DOHH2 (cell line): ENCODE measurements at regions not wholly inside any gene's neighbourhood (a gene's known extent, or its start where the extent isn't known, plus 50 kb on each side); places are given as distances from the start of the nearest gene placed in this dataset.

Source experiments
- H3F3A ChIP-seq: fragments of 200-600 bp; sonication (generic), shearing (Covaris generic); 2 replicates; pipeline ENCODE4 v1.6.0; 2016; ENCODE audit warnings: antibody characterized with exemption, mild to moderate bottlenecking; ENCODE audit not compliant: control insufficient read depth, insufficient read depth
- H3K27ac ChIP-seq: fragments of 200-600 bp; sonication (generic); 2 replicates; pipeline ENCODE4 v1.5.1; 2014; ENCODE audit warnings: low read depth, mild to moderate bottlenecking, low read length, moderate library complexity
- H3K27me3 ChIP-seq: fragments of 200-600 bp; sonication (generic); 2 replicates; pipeline ENCODE4 v1.6.1; 2014; ENCODE audit warnings: mild to moderate bottlenecking, low read length, mixed read lengths; ENCODE audit not compliant: control insufficient read depth
- H3K36me3 ChIP-seq: fragments of 200-600 bp; sonication (generic); 2 replicates; pipeline ENCODE4 v1.6.1; 2014; ENCODE audit warnings: mild to moderate bottlenecking, low read length, moderate library complexity, mixed read lengths; ENCODE audit not compliant: control insufficient read depth
- H3K4me1 ChIP-seq: fragments of 200-600 bp; sonication (generic); 2 replicates; pipeline ENCODE4 v1.6.1; 2014; ENCODE audit warnings: mild to moderate bottlenecking, low read length, mixed read lengths; ENCODE audit not compliant: control insufficient read depth
- H3K4me2 ChIP-seq: fragments of 200-600 bp; sonication (generic); 2 replicates; pipeline ENCODE4 v1.6.0; 2014; ENCODE audit warnings: mild to moderate bottlenecking, low read length, moderate library complexity
- H3K4me3 ChIP-seq: fragments of 200-600 bp; sonication (generic); 2 replicates; pipeline ENCODE4 v1.5.1; 2014; ENCODE audit warnings: mild to moderate bottlenecking, low read length, mixed read lengths
- H3K79me2 ChIP-seq: fragments of 200-600 bp; sonication (generic); 2 replicates; pipeline ENCODE4 v1.6.1; 2014; ENCODE audit warnings: mild to moderate bottlenecking, low read length, mixed read lengths; ENCODE audit not compliant: control insufficient read depth
- H3K9me2 ChIP-seq: fragments of 200-600 bp; sonication (generic); replicated peaks from 2 replicates; pipeline ENCODE4 v1.6.1; 2014; ENCODE audit warnings: mild to moderate bottlenecking, low read length, mixed read lengths; ENCODE audit not compliant: control insufficient read depth
- H3K9me3 ChIP-seq: fragments of 200-600 bp; sonication (generic); 2 replicates; pipeline ENCODE4 v1.6.1; 2014; ENCODE audit warnings: antibody characterized with exemption, low read length, mixed read lengths; ENCODE audit not compliant: control insufficient read depth, insufficient read depth
- H4K20me1 ChIP-seq: fragments of 200-600 bp; sonication (generic); 2 replicates; pipeline ENCODE4 v1.6.0; 2014; ENCODE audit warnings: low read depth, mild to moderate bottlenecking, antibody characterized with exemption, low read length, moderate library complexity; ENCODE audit not compliant: control insufficient read depth, insufficient read depth
- EZH2phosphoT487 ChIP-seq: fragments of 200-600 bp; sonication (generic); IDR thresholded peaks from 2 replicates; pipeline ENCODE4 v1.6.1; 2017; ENCODE audit warnings: borderline replicate concordance, mild to moderate bottlenecking, antibody characterized with exemption, low read length, moderate library complexity, mixed read lengths
- TF ChIP-seq, protein P1 (sequence below): fragments of 200-600 bp; sonication (generic); IDR thresholded peaks from one replicate; pipeline ENCODE4 v1.5.1; 2014; ENCODE audit warnings: antibody characterized with exemption, mild to moderate bottlenecking, low read depth, low read length; ENCODE audit not compliant: poor library complexity, severe bottlenecking

GRCh38 chr18:43916984-43917383 lies 639.7 kb upstream of the SYT4 start:
- H3K4me1 ChIP-seq: no peaks in the 10 kb centered on the region
- no peak overlapping the region for H3K4me2 ChIP-seq
- no peaks in the 10 kb centered on the region for H3F3A ChIP-seq
- H3K4me3 ChIP-seq: no peak overlapping the region
- no peaks in the 10 kb centered on the region for H3K36me3 ChIP-seq
- no peaks in the 10 kb centered on the region for H3K79me2 ChIP-seq
- H3K9me3 ChIP-seq: no peaks in the 10 kb centered on the region
- TF ChIP-seq EZH2phosphoT487: no peak
- TF ChIP-seq, protein P1, sequence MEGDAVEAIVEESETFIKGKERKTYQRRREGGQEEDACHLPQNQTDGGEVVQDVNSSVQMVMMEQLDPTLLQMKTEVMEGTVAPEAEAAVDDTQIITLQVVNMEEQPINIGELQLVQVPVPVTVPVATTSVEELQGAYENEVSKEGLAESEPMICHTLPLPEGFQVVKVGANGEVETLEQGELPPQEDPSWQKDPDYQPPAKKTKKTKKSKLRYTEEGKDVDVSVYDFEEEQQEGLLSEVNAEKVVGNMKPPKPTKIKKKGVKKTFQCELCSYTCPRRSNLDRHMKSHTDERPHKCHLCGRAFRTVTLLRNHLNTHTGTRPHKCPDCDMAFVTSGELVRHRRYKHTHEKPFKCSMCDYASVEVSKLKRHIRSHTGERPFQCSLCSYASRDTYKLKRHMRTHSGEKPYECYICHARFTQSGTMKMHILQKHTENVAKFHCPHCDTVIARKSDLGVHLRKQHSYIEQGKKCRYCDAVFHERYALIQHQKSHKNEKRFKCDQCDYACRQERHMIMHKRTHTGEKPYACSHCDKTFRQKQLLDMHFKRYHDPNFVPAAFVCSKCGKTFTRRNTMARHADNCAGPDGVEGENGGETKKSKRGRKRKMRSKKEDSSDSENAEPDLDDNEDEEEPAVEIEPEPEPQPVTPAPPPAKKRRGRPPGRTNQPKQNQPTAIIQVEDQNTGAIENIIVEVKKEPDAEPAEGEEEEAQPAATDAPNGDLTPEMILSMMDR: no peak
- H3K27me3 ChIP-seq: no peaks in the 10 kb centered on the region
- H3K9me2 ChIP-seq: no peaks in the 10 kb centered on the region
- no peak overlapping the region for H3K27ac ChIP-seq
- no peaks in the 10 kb centered on the region for H4K20me1 ChIP-seq

GRCh38 chr18:43917520-43917919 lies 640.2 kb upstream of the SYT4 start:
- no peaks in the 10 kb centered on the region for H3K27me3 ChIP-seq
- no peaks in the 10 kb centered on the region for H3K36me3 ChIP-seq
- H3K9me3 ChIP-seq: no peaks in the 10 kb centered on the region
- H3K4me1 ChIP-seq: no peaks in the 10 kb centered on the region
- no peaks in the 10 kb centered on the region for H3K79me2 ChIP-seq
- H4K20me1 ChIP-seq: no peaks in the 10 kb centered on the region
- no peaks in the 10 kb centered on the region for H3F3A ChIP-seq
- H3K4me3 ChIP-seq: no peak overlapping the region
- TF ChIP-seq EZH2phosphoT487: no peak
- TF ChIP-seq, protein P1: no peak
- H3K27ac ChIP-seq: no peak overlapping the region
- H3K9me2 ChIP-seq: no peaks in the 10 kb centered on the region
- no peak overlapping the region for H3K4me2 ChIP-seq

DNA sequence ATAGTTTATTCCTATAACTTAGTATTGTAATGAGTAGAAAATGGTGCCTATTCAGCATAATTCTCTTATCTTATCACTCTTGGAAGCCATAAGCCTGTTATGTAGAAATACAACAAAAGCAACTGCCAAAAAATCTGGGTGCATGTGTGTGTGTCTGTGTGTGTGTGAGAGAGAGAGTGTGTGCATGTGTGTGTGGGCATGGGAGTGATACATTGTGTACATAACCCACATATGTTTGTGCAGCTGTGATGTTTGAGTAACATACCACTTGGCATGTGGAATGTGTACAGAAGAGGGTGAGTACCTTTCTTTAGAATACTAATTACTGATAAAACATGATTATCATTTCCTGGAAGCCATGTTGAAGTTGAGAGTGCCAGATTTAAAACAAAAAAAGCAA lies 642.3 kb upstream of the SYT4 start:
- Histone ChIP-seq H3K9me2 (no peaks in the 10 kb centered on the region), H3K9me3 (no peaks in the 10 kb centered on the region), H3K4me3 (no peak overlapping the region), H3K4me2 (no peak overlapping the region), H3K27ac (no peak overlapping the region), H3F3A (no peaks in the 10 kb centered on the region), H3K79me2 (no peaks in the 10 kb centered on the region), H3K36me3 (no peaks in the 10 kb centered on the region), H3K27me3 (no peaks in the 10 kb centered on the region), H3K4me1 (no peaks in the 10 kb centered on the region), H4K20me1 (no peaks in the 10 kb centered on the region)
- TF ChIP-seq EZH2phosphoT487: no peak
- TF ChIP-seq, protein P1: no peak

GRCh38 chr18:43931439-43931838 lies 654.1 kb upstream of the SYT4 start:
- Histone ChIP-seq H3K36me3 (no peaks in the 10 kb centered on the region), H3K9me3 (no peaks in the 10 kb centered on the region), H3K4me2 (no peak overlapping the region), H4K20me1 (no peaks in the 10 kb centered on the region), H3K79me2 (no peaks in the 10 kb centered on the region), H3F3A (no peaks in the 10 kb centered on the region), H3K4me1 (no peaks in the 10 kb centered on the region), H3K9me2 (no peaks in the 10 kb centered on the region), H3K27me3 (no peaks in the 10 kb centered on the region), H3K27ac (no peak overlapping the region), H3K4me3 (no peak overlapping the region)
- no peak for TF ChIP-seq EZH2phosphoT487
- TF ChIP-seq, protein P1: no peak
